GM21367 (cell line): ENCODE measurements at regions not wholly inside any gene's neighbourhood (a gene's known extent, or its start where the extent isn't known, plus 50 kb on each side); places are given as distances from the start of the nearest gene placed in this dataset.

Source experiments
- ATAC-seq: cut with Tn5 transposase; IDR thresholded peaks from one replicate; pipeline ENCODE4 v1.9.1; 2021; ENCODE audit not compliant: unreplicated experiment

DNA sequence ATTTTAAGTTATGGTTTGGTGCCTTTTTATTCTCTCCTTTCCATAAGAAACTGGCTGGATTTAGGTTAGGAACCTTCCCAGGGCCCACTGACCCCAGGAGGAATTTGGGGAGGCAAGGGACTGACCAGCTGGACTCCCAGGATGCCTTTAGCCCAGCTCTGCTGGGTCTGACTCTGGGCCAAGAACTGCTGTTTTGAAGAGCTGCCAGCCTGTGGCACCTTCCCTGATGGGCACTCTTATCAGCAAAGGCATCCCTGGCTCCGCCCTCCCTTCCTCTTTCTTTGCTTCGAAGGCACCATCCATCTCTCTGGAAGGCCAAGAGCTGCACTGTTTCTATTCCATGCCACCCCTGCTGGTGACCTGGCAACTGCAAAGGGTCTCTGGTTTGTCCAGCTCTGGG is 174.7 kb downstream of the POU4F1 start:
- ATAC-seq: no peak

DNA sequence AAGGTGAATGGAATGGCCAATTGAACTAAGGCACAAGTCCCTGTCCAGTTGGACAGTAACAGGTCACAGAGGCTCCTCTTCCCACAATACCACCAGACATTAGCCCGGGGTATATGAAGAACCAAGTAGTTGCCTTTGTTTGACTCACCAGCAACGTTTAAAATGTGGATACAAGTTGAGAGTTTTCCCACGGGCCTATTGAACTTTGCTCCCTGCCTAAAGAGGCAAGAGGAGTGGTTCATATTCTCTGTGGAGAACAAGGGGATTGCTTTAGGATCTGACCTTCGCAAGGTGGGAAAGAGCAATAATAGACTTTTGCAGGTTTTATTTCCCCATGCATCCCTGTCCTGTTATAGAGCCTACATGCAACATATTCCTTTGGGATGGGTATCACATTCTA is 177.2 kb downstream of the POU4F1 start:
- ATAC-seq: no peak

DNA sequence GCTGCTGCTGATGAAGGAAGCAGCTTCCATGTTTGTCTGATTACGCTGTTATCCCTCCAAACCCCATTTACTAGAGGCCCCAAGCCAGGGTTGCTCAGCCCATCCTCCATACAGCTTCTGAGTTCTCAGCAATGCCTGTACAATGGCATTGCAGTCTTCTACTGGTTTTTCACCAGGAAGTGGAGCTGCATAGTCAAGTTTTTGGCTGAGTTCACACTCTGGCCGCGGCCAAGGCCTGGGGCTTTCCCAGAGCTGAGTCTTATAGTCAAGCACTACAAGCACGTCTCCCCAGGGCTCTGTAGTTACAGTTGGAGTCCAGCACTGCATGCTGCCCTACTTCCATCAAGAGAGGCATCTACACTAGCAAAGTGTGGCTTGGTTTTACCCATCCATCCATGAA is 182.5 kb downstream of the POU4F1 start:
- peak; percentile 83 for ATAC-seq

DNA sequence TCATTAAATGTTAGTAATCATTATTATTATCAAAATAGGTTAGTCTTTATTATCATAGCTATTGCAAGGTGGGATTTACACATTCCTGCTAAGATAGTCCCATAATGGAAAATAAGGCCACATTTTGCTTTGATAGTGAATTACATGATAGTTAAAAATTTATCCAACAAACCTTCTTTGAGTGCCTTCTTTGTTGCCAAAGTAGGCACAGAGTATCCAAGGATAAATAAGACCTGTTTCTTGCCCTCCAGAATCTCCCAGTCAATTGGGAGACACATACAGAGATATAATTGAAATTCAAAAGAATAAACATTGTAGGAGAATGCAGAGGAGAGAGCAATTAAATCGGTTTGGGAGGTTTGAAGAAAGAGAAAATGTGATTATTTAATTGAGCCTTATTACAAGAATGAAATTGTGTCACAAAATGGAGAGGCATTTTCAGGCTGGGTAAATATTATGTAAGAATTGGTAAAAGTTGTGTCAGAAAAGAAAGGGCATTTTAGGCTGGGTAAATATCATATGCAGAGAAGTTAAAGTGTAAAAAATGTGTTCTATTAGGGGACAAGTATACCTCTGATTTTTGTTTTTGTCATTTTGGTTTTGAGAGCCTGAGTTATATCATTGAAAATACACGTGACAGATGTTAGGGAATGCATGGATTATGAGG is 189.3 kb downstream of the POU4F1 start:
- no peak for ATAC-seq

DNA sequence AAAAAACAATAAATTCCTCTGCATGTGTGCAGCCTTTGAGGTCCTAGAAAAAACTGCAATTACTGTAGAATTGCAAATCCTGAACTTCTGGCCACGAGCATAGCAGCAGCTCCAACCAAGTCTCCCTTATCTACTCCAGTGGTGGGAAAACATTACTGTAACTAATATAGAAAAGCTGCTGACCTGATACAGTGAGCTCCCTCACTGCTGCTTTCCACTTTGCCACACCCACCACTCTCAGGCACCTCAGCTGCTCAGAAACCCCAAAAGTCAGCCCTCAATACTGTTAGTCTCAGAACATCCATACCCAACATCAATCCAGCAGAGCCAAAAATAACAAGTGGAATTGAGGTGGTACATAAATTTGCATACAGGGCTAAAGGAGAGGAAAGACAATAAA is 192.5 kb downstream of the POU4F1 start:
- no peak for ATAC-seq

DNA sequence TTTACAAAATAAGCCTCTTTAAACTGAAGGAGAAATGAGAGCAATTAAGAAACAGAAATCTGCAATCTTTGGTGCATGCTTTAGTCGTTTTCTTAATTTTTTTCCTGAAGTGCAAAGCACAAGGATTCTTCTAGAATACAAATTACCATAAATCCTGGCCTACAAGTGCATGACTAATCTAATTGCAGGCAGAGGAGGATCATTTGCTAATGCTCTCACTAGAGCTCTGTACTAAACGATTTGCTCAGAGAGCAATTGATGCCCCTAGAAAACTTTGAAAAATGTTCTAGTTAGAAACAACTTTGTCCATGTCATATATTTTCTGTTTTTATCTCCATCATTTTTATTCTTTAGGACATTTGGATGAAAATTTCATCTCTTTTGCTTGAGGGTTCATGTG is 193.2 kb downstream of the POU4F1 start:
- ATAC-seq: no peak

DNA sequence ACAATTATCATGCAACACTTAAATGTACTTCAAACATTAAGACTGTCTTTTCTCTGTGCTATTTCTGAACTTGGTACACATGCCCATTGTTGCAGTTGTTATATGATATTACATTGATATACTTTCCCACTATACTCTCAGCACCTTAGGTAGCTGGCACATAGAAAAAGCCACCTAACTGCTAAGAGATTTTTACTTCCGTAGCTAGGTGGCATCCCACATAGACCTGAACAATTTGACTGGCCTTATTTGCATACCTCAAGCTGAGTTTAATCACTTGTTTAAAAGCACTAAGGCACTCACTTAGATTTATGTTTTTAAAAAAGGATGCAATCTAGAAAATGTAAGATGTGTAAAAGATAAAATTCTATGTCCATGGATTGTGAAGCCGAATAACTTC is 194.2 kb downstream of the POU4F1 start:
- ATAC-seq: peak; percentile 76

DNA sequence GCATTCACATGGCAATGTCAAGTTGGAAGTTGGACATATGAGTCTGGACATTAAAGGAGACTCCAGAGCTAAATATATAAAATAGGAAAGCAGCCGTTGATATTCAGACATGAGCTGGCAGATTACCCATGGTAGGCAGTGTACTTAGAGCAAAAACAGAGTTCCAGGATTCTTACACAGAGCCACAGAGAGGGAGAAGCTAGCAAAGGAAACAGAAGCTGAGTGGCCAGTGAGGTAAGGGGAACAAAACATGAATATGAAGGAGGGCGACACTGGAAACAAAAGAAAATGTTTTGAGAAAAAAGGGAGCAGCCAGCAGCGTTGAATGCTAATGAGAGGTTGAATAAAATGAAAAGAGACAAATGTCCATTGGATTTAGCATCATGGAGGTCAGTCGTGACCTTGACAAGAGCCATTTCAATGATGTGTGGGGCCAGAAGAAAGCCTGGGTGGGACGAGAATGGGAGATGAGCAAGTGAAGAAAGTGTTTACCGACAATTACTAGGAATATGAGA is 198.4 kb downstream of the POU4F1 start:
- no peak for ATAC-seq

DNA sequence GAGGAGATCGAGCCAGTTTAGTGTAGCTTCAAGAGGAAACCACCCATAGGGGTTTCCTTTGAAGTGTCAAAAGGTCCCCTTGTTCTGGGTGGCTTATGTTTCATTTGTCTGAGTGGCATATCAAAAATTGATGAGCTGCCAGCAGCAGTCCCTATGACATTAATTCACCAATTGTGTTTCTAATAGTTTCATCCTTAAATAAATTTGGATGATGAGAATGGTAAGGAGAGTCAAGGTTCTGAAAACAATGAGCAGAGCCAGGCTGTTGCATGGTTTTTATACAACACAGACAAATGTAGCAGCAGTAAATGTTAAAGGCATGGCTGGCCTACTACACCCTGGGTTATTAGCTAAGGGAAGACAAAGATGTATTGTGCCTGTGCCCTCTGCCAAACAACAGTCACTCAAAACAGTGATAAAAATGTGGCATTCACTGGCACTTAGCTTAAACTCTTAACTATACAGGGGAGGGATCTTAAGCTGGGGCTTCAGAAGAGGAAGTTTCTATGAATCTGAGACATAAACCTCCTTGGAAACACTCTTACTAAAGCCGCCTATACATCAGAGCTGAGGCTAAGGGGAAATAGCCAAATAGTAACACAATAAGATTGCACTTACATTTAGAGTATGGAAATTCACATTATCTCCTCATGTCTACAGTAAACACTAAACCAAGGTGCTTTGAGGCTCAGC is 200.5 kb downstream of the POU4F1 start:
- no peak for ATAC-seq

DNA sequence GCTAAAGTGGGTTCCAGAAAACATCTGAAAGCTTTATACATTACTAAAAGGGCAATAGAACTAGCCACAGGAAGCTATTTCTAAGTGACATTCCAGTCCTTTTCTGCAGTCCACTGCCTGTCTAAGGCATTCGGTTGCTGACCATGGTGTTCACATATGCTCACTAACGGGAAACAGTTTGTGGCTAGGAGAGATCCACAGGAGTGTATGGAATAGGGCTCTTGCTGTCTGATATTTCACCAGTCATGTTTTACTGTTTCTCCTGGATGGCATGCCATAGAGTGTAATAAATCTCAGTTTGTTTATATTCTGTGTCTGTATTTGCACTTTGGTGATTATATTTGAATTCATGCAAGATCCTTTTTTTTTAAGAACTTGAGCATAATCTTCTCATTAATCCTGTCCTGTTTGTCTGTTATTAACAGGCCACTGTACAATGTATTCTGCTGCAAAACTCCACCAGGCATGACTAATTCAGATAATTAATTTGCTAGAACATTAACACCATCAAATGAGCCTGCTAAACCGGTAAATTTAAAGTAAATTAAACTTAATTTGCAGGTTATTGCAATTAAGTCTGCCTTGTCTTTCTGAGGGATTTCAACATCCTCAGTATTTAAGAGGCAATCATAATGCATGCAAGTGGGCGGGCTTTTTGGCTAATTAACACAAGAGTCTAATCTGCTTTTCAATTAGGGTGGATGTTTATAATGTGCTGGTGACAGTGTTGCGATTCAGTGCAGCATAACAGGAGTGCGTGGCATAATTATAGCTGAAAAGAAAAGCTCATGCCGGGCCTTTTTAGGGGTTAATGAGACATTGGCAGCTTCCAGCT is 201.3 kb downstream of the POU4F1 start:
- ATAC-seq: no peak

DNA sequence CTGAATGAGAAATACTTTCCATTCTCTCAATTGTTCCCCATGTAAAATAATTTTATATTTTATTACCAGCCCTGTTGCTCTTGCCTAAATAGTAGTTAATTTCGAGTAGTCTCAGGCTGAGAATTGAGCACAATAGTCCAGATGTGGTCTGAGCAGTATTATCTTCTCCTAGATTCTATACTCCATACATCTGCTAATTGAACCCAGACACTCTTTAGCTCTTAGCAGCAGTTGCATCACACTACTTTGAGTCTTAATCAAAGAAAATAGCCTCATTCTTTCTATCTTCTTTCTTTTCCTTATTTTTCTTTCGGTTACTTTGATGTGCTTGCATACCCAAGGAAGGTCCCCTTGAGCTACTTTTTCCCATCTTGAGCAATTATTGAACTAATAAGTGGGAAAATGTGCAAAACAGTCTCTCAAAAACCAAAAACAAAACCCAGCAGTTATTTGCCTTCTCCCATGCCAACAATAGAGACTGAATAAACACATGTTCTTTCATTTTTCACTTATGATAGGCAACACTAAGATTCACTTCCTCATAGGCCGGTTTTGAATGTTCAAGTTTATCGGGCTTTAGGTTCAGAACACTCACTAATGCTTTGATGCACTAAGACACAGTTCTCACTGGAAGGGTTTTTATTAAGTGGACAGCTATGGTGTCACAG is 204.5 kb downstream of the POU4F1 start:
- peak; percentile 98 for ATAC-seq

DNA sequence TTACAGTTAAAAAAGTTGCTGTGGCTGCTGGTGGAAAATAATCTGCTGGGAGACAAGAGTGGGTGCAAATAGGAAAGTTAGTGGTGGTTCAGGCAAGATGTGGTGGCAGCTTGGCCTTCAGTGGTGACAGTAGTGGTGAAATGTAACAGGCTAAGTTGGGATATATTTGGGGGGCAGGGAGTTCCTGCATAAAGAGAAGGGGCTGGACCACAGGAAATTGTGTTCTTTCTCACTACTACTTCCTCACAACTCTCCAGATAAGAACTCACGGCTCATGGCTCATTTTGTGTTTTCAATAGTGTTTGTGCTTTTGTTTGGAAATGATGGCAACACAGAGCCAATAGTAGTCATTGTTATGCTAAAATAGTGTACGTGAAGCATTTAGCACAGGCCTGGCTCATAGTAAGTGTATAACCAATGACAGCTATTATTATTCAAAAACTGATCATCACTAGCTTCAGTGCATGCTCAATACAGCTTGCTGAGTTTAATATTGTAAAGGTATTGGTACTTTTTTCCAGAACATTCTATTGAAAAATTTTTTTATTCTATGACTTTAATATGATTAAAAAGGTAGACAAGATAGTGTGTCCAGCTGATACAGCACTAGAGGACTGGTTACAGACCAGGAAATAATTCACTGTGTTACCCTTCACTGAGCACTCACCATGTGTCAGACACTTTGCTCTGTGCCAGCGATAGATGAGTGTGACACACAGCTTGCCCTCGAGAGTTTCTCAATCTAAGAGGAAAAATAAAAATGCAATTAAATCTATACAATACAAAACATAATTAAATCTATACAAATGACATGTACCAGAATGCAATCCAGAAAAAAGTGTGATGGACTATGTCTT is 209.8 kb downstream of the POU4F1 start:
- no peak for ATAC-seq

DNA sequence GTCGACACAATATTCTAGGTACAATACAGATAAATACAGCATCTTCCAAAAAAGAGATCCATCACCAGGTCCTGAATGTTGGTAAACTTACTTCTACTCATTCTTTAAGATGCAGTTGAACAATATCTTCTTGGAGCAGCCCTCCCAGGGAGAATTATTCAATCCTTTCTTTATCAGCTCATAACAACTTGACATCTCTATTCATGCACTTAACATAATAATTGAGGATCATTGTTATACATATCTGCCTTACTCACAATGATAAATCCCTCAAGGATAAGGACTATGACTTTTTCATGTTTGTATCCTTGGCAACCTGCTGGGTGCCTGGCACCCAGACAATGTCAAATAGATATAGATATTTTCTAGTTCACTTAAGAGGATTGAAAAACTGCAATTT is 219.5 kb downstream of the POU4F1 start:
- no peak for ATAC-seq

DNA sequence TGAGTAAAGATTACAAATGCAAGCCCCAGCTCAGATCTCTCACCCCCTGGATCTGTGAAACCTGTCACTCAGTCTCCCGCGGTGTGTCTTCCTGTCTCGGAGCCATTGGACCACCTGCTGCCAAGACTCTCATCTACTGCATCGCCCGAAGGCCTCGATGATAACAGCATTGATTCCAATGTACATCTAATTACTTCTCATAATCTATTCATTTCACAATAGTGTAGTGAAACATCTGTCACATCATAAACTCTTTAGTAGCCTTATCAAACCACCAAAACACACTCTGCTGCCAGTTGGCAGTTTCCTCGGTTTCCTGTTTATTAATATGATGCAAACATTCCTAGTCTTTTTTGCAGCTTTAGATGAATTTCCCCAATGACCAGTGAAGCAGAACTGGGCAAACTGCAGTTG is 220.3 kb downstream of the POU4F1 start:
- no peak for ATAC-seq

DNA sequence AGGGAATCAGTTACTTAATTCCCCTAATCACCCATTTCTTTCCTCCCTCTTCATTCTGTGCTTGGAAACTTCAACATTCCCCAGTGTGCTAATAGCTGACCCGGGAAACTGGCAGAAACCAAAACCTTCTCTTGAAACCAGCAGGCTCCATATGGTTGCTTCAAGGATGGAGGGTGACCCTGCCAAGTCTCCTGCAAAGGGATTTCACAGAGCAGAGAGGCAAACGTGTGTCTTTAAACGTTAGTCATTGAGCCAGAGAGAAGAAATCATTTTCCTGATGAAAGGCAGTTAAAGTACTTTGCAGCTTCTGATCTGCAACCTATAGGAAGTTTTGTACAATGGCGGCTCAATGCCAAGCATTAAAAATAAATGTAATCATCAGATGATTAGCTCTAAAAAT is 220.9 kb downstream of the POU4F1 start:
- ATAC-seq: no peak

DNA sequence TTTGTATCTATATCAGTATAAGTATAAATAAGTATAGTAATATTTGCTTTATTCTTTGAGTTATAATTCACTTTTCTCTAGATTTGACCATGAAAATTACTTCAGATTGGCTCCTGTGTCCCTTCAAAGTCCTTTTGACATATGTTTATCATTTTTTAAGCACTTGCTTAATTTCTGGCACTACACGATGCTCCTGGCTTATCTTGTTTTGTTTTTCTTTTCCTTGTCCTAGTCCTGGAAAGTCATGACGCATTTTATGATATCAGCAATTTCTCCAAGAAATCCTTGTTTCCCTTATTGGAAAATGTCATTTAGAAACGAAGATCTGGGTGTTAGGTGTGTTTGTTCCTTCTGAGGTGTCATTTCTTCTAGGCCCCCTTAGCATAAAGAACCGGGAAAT is 226.5 kb downstream of the POU4F1 start:
- ATAC-seq: no peak

DNA sequence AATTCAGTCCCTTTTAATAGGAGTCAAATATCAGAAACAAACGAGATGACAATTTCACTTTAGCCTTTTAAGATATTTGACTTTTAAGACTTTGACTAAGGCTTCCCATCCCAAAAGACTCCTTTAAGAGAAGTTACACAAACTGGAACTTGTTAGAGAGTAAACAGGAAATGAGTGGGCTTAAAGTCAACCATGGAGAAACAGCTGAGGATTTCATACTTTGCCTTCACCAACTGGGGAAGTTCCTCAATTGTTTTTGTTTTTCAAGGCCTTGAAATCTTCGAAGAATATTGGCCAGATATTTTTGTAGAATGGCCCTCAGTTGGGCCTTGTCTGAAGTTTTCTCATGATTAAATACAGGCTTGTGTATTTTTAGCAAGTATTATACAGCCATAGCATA is 227.3 kb downstream of the POU4F1 start:
- no peak for ATAC-seq

DNA sequence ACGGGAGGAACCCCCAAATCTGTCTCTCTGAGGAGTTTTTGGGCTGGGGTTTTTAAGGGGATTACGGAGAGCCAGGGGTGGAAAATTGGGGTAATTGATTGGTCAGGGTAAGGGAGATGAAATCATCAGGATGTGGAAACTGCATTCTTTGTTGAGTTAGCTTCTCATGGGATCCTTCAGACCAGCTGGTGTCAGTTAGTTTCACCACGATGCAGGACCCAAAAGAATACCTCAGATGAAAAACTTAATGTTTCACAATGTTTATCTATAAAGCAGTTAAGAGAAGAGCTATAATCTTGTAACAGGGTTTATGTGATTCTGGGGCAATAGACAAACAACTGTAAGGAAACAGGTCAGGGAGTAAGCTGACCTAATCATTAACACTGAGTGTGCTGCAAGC is 230.8 kb downstream of the POU4F1 start:
- no peak for ATAC-seq

DNA sequence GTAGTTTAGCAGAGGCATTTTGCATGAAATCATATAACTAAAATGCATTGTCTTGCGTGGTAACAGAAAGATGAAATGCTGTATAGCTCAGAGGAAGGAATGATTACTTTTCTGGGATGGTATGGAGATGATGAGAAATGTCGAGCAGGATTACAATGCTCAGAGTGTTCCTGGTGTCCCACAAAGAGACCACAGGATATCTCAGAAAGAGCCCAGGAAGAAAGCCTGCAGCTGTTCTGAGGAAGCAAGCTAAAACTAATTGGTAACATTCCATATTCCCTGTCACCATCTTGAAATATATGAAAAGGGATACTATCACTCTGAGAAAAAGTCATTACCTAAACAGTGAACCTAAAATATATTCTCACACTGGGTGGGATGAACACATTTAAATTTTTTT is 233.1 kb downstream of the POU4F1 start:
- no peak for ATAC-seq

DNA sequence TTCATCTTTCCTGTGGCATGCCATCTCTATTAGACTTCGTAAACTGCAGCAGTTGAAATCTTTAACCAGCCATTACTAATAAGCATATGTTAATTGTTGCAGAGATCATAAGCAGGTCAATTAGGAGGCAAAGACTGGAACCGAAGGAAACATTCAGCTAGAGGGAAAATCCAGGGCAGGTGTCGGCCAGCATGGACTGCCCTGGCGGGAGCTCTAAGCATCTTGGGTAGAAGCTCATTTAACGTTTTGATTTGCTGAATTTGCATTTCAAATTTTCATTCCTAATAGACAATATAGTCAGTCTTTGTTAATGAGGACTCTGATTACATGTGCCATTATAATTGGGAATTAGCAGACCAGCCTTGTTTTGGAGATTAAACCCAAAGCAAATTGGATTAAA is 238.6 kb downstream of the POU4F1 start:
- no peak for ATAC-seq
